Forelimb muscle (tissue), 1 donor: ENCODE measurements at regions not wholly inside any gene's neighbourhood (a gene's known extent, or its start where the extent isn't known, plus 50 kb on each side); places are given as distances from the start of the nearest gene placed in this dataset.

ENCODE experiments used
- DNase-seq: peaks from one replicate; pipeline ENCODE4 v3.0.0-alpha.2; 2013; ENCODE audit warnings: low read depth

- DNase-seq = no peak
Measured at GRCh38 chr16:86378831-86379504, 131.4 kb upstream of the FOXF1 start.

GRCh38 chr16:86379505-86379846 lies 130.9 kb upstream of the FOXF1 start:
- DNase-seq = no peak

- no peak for DNase-seq
Measured at GRCh38 chr16:86380030-86380429, 130.3 kb upstream of the FOXF1 start.

GRCh38 chr16:86381491-86381890 lies 128.8 kb upstream of the FOXF1 start:
- no peak for DNase-seq

- DNase-seq = no peak
Measured at GRCh38 chr16:86382067-86382773, 128.1 kb upstream of the FOXF1 start.

GRCh38 chr16:86382774-86383407 lies 127.4 kb upstream of the FOXF1 start:
- no peak for DNase-seq

- DNase-seq = no peak
Measured at GRCh38 chr16:86383488-86384262, 126.7 kb upstream of the FOXF1 start.

- no peak for DNase-seq
Measured at GRCh38 chr16:86384263-86384649, 126.1 kb upstream of the FOXF1 start.

GRCh38 chr16:86384980-86385379 lies 125.3 kb upstream of the FOXF1 start:
- no peak for DNase-seq

- DNase-seq = no peak
Measured at GRCh38 chr16:86387468-86388440, 122.6 kb upstream of the FOXF1 start.

GRCh38 chr16:86388976-86389375 lies 121.4 kb upstream of the FOXF1 start:
- no peak for DNase-seq

- no peak for DNase-seq
Measured at GRCh38 chr16:86389566-86390328, 120.6 kb upstream of the FOXF1 start.

GRCh38 chr16:86390335-86390734 lies 120.0 kb upstream of the FOXF1 start:
- no peak for DNase-seq

- no peak for DNase-seq
Measured at GRCh38 chr16:86391486-86391885, 118.8 kb upstream of the FOXF1 start.

- DNase-seq = no peak
Measured at GRCh38 chr16:86391984-86392383, 118.3 kb upstream of the FOXF1 start.

GRCh38 chr16:86392436-86393152 lies 117.7 kb upstream of the FOXF1 start:
- DNase-seq = no peak

GRCh38 chr16:86393907-86394626 lies 116.3 kb upstream of the FOXF1 start:
- DNase-seq = no peak

- DNase-seq = no peak
Measured at GRCh38 chr16:86395477-86395876, 114.8 kb upstream of the FOXF1 start.

- DNase-seq = peak; percentile 39
Measured at GRCh38 chr16:86396422-86396821, 113.9 kb upstream of the FOXF1 start.
